Globus pallidus (tissue), 1 donor: ENCODE measurements at regions not wholly inside any gene's neighbourhood (a gene's known extent, or its start where the extent isn't known, plus 50 kb on each side); places are given as distances from the start of the nearest gene placed in this dataset.

Source experiments
- DNase-seq: peaks from one replicate; pipeline ENCODE4 v3.0.0-alpha.2; 2015; ENCODE audit warnings: low spot score

DNA sequence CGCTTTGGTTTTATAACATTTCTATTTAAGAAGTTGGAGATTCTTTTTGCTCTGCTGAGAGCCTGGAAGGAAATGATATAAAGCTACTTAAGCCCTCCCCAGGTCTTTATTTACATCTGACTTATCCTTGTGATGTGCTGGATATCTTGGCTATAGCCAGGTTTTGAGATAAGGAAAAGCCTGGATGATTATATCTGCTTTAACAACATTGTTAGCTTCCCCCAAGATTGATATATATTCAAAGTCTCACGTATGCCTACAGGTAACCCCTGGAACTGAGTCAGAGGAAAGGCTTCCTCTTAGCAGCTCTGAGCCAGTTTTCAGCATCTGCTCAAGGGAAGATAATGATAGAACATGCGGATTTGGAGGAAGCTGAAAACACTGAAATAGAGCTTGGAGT, 61.5 kb upstream of the CRBN start:
- no peak for DNase-seq

DNA sequence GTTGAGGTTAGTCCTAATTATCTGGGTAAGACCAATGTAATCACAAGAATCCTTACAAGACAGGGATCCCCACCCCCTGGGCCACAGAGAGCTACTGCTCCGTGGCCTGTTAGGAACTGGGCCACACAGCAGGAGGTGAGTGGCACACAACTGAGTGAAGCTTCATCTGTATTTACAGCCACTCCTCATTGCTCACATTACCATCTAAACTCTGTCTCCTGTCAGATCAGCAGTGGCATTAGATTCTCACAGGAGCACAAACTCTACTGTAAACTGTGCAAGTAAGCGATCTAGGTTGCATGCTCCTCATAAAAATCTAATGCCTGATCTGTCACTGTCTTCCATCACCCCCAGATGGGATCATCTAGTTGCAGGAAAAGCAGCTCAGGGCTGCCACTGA, 58.5 kb upstream of the CRBN start:
- DNase-seq, result no peak

DNA sequence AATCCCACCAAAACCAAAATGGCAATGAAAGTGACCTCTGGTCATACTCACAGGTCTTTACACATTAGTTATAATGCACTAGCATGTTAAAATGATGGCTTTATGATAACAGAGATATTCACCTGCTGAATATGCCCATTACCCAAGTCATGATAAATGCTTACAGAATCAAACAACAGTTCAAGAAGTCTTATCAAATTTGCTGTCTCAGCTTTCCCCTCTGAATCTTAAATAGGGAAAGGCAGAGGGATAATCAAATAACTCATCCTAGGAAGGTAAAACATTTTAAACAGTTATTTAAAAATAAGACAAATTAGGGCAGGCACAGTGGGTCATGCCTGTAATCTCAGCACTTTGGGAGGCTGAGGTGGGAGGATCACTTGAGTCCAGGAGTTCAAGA, 52.8 kb upstream of the CRBN start:
- DNase-seq, result no peak
